ENCODE measurements at regions not wholly inside any gene's neighbourhood (a gene's known extent, or its start where the extent isn't known, plus 50 kb on each side); places are given as distances from the start of the nearest gene placed in this dataset.
"Not testable (repeated sequence)": the region's sequence is repeated elsewhere in the genome, so short reads cannot be mapped to it uniquely, and the experiment has no call there.

DNA sequence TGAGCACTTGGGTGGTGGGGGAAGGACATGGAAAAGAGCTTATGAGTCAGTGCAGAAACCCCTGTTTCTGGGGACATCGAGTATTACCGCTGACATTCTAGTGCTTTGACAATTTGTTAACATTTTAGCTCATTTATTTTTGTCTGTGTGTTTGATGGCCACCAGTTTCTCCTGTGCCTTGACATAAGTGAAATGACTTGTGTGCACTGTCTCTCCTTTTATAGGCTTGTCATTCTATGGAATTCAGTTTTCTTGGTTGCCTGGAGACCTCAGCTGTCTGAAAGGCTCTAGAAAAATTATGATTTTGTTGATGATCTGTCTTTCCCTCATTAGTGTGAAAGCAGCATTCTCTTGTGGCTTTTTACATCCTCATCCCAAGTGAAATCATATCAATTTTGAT is 190.0 kb upstream of the SMIM30 start:
- ChIA-PET POLR2A (no interaction called here), CTCF (interaction anchor here (1.4 kb wide), 1 partner anchor 161 kb away, joined by 3 read pairs; no protein-coding TSS in a partner anchor)
- DNase-seq (ENCODE audit: extremely low spot score), result no peak
- TF ChIP-seq, protein P1, sequence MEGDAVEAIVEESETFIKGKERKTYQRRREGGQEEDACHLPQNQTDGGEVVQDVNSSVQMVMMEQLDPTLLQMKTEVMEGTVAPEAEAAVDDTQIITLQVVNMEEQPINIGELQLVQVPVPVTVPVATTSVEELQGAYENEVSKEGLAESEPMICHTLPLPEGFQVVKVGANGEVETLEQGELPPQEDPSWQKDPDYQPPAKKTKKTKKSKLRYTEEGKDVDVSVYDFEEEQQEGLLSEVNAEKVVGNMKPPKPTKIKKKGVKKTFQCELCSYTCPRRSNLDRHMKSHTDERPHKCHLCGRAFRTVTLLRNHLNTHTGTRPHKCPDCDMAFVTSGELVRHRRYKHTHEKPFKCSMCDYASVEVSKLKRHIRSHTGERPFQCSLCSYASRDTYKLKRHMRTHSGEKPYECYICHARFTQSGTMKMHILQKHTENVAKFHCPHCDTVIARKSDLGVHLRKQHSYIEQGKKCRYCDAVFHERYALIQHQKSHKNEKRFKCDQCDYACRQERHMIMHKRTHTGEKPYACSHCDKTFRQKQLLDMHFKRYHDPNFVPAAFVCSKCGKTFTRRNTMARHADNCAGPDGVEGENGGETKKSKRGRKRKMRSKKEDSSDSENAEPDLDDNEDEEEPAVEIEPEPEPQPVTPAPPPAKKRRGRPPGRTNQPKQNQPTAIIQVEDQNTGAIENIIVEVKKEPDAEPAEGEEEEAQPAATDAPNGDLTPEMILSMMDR (IDR thresholded peaks at IDR 0.05; ENCODE audit: control extremely low read depth, extremely low read depth, low read depth, missing control alignments), result no peak

DNA sequence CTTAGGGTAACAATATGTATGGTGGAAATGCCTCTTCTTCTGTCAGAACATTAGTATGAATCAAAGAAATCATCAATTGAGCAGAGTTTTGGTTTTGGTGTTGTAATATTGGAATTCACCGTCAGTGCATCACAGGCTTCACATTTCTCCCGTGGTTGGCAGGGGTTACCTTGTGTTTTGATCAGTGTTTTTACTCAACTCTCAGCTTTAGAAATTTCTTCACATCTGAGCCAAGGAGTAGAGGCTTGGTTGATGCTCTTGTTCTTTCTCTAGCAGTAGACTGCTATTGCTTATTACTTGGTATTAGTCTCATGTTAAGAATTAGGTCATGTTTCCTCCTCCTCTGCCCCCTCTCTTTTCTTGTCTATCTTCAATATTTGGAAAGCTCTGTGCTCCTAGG is 188.8 kb upstream of the SMIM30 start:
- CTCF ChIA-PET, result interaction anchor here (1.3 kb wide), 1 partner anchor 11 kb away, joined by 3 read pairs; no protein-coding TSS in a partner anchor

DNA sequence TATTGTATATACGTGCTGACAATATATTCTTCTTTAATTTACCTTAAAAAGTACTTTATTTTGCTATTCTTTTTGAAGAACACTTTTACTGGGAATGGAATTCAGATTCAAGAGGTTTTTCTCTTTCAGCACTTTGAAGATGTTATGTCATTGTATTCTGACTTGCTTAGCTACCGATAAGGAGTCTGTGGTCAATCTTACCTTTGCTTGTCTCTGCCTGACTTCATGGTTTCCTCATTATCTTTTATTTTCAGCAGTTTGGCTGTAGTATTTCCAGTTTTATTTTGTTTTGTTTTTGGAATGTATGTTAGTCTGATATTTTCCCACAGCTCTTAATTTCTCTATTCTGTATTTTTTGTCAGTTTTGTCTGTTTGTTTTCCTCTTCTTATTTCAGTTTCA is 187.9 kb upstream of the SMIM30 start:
- DNase-seq (ENCODE audit: extremely low spot score), result no peak
- ChIA-PET CTCF (interaction anchor here (1.3 kb wide), 1 partner anchor 12 kb away, joined by 3 read pairs; no protein-coding TSS in a partner anchor), POLR2A (no interaction called here)
- TF ChIP-seq, protein P1 (IDR thresholded peaks at IDR 0.05; ENCODE audit: control extremely low read depth, extremely low read depth, low read depth, missing control alignments), result no peak

More for the DNA sequence above, 188.8 kb upstream of the SMIM30 start:
- no peak for DNase-seq (ENCODE audit: extremely low spot score)
- TF ChIP-seq, protein P1 (IDR thresholded peaks at IDR 0.05; ENCODE audit: control extremely low read depth, extremely low read depth, low read depth, missing control alignments), result no peak
- POLR2A ChIA-PET, result no interaction called here

DNA sequence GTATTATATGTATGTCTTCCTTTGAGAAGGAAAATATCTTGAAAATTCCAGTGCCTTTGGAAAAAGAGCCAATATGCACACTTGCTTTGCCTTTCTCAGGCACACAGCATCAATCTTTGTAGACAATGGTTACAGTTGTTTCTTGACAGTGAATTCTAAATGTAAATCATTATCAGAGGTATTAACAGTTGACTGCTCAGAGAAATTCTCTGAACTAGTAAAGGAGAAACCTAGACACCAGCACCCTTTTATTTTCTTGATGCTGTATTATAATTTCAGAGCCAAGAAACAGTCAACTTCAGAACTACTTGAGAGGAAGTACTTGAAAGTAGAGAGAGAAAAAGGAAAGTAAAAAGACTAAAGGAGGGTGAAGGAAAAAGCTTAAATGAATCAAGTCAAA is 185.8 kb upstream of the SMIM30 start:
- ChIA-PET CTCF (no interaction called here), POLR2A (no interaction called here)
- DNase-seq (ENCODE audit: extremely low spot score), result no peak
- TF ChIP-seq, protein P1 (IDR thresholded peaks at IDR 0.05; ENCODE audit: control extremely low read depth, extremely low read depth, low read depth, missing control alignments), result no peak

DNA sequence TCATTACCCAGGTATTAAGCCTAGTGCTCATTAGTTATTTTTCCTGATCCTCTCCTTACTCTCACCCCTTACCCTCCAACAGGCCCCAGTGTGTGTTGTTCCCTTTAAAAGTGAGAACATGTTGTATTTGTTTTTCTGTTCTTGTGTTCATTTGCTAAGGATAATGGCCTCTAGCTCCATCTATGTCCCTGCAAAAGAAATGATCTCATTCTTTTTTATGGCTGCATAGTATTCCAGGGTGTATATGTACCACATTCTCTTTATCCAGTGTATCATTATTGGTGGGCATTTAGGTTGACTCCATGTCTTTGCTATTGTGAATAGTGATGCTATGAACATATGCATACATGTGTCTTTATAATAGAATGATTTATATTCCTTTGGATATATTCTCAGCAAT is 185.0 kb upstream of the SMIM30 start:
- POLR2A ChIA-PET; DNase-seq (ENCODE audit: extremely low spot score); CTCF ChIA-PET: not testable (repeated sequence)

DNA sequence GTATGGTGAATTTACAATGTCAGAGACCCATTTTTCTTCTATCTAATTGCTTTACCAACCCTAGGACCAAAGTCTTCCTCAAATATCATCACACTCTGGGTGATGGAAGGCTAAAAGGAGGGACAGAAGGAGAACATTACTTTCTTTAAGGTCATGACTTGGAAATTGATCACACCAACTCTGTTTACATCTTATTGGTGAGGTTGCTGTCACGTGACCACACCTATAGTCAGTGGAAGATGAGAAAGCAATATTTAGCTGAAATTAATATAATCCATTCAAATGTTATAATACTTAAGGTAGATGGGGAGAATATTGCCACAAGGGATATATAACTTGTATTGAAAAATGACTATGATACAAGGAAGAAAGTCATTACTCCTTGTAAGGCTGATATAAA is 183.6 kb upstream of the SMIM30 start:
- DNase-seq (ENCODE audit: extremely low spot score), result no peak
- TF ChIP-seq, protein P1 (IDR thresholded peaks at IDR 0.05; ENCODE audit: control extremely low read depth, extremely low read depth, low read depth, missing control alignments), result no peak
- POLR2A ChIA-PET, result no interaction called here
- CTCF ChIA-PET, result no interaction called here

DNA sequence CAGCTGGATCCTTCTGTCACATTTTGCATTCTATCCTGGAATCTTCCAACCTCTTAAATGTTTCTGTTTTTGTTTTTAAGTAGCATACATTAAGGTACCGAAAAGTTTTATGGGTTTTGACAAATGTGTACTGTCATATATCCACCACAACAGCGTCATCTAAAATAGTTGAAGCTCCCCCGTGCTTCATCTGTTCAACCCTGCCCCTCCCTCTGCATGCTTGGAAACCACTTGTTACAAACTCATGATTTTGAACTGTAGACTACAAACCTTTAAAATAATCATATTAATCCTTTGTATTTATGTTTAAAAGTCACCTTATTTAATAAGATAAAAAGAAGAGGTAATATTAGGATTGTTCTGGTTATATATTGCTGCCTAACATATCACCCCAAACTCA is 182.8 kb upstream of the SMIM30 start:
- POLR2A ChIA-PET, result no interaction called here
- no peak for DNase-seq (ENCODE audit: extremely low spot score)
- CTCF ChIA-PET, result interaction anchor here (1.1 kb wide), 1 partner anchor 12 kb away, joined by 6 read pairs; no protein-coding TSS in a partner anchor
- TF ChIP-seq, protein P1 (IDR thresholded peaks at IDR 0.05; ENCODE audit: control extremely low read depth, extremely low read depth, low read depth, missing control alignments), result no peak

Measured in GM10248 (cell line).